ENCODE measurements at regions not wholly inside any gene's neighbourhood (a gene's known extent, or its start where the extent isn't known, plus 50 kb on each side); places are given as distances from the start of the nearest gene placed in this dataset.

- TF ChIP-seq TAF1 (conservative IDR thresholded peaks at IDR 0.05) (no peak), FOXA1 (IDR thresholded peaks at IDR 0.05) (no peak)
Observed at GRCh38 chr12:90058704-90059103, 350.1 kb upstream of the ATP2B1 start.
